HepG2 (cell line): ENCODE measurements at regions not wholly inside any gene's neighbourhood (a gene's known extent, or its start where the extent isn't known, plus 50 kb on each side); places are given as distances from the start of the nearest gene placed in this dataset.

Source experiments
- ARNT2 ChIP-seq: sonication (generic); formaldehyde crosslinking; IDR thresholded peaks from 2 replicates; pipeline ENCODE4 v1.8.0; 2022; ENCODE audit warnings: mild to moderate bottlenecking, low read depth, missing genetic modification reagents, moderate library complexity
- BCL6 ChIP-seq: IDR thresholded peaks from 2 replicates; pipeline ENCODE4 v1.6.1; 2016; ENCODE audit warnings: missing genetic modification reagents, missing compliant biosample characterization
- ETV6 ChIP-seq: sonication (generic); formaldehyde crosslinking; conservative IDR thresholded peaks from 2 replicates; pipeline ENCODE4 v1.4.0; 2020; ENCODE audit warnings: missing genetic modification reagents
- FOSL1 ChIP-seq: sonication (generic); formaldehyde crosslinking; IDR thresholded peaks from 2 replicates; pipeline ENCODE4 v1.9.0; 2021; ENCODE audit warnings: missing genetic modification reagents, borderline replicate concordance
- FOXP1 ChIP-seq, 2 experiments: fragments of 450-650 bp in 1 of 2; IDR thresholded peaks; 2 replicates each; pipeline ENCODE4 v1.6.1; 2017 to 2018; ENCODE audit warnings: antibody characterized with exemption in 1 of 2
- GATAD2A ChIP-seq: IDR thresholded peaks from 2 replicates; pipeline ENCODE4 v1.6.1; 2016
- HNRNPUL1 ChIP-seq: fragments of 200-400 bp; formaldehyde crosslinking; IDR thresholded peaks from 2 replicates; pipeline ENCODE4 v1.6.1; 2017; ENCODE audit warnings: low read depth, mild to moderate bottlenecking, low read length, moderate library complexity
- ISL2 ChIP-seq: sonication (generic); formaldehyde crosslinking; IDR thresholded peaks from 2 replicates; pipeline ENCODE4 v1.5.0; 2020; ENCODE audit warnings: missing genetic modification reagents
- JUND ChIP-seq: sonication (generic); formaldehyde crosslinking; IDR thresholded peaks from 2 replicates; pipeline ENCODE4 v1.8.0; 2022; ENCODE audit warnings: mild to moderate bottlenecking, missing genetic modification reagents
- MATR3 ChIP-seq: sonication (generic); formaldehyde crosslinking; IDR thresholded peaks from 2 replicates; pipeline ENCODE4 v1.4.0; 2020; ENCODE audit warnings: missing genetic modification reagents
- MEF2D ChIP-seq: sonication (generic); formaldehyde crosslinking; IDR thresholded peaks from 2 replicates; pipeline ENCODE4 v1.5.1; 2020; ENCODE audit warnings: mild to moderate bottlenecking, missing genetic modification reagents
- MIXL1 ChIP-seq: IDR thresholded peaks from 2 replicates; pipeline ENCODE4 v1.6.1; 2016
- MLLT10 ChIP-seq: sonication (generic); formaldehyde crosslinking; IDR thresholded peaks from 2 replicates; pipeline ENCODE4 v1.4.0; 2020; ENCODE audit warnings: missing genetic modification reagents
- NCOR1 ChIP-seq: fragments of 200-600 bp; sonication (generic); IDR thresholded peaks from 2 replicates; pipeline ENCODE4 v1.7.0; 2017; ENCODE audit warnings: antibody characterized with exemption, low read length, borderline replicate concordance
- PAF1 ChIP-seq: IDR thresholded peaks from 2 replicates; pipeline ENCODE4 v1.6.1; 2016; ENCODE audit warnings: missing genetic modification reagents, missing compliant biosample characterization
- SAP130 ChIP-seq: IDR thresholded peaks from 2 replicates; pipeline ENCODE4 v1.6.1; 2016; ENCODE audit warnings: low read depth
- SP2 ChIP-seq: sonication (generic); formaldehyde crosslinking; IDR thresholded peaks from 2 replicates; pipeline ENCODE4 v1.5.1; 2020; ENCODE audit warnings: mild to moderate bottlenecking, missing genetic modification reagents
- ZBTB7B ChIP-seq: sonication (generic); formaldehyde crosslinking; IDR thresholded peaks from 2 replicates; pipeline ENCODE4 v1.4.0; 2020; ENCODE audit warnings: missing genetic modification reagents
- ZFP41 ChIP-seq: sonication (generic); formaldehyde crosslinking; IDR thresholded peaks from 2 replicates; pipeline ENCODE4 v1.4.0; 2020; ENCODE audit warnings: mild to moderate bottlenecking, missing genetic modification reagents, borderline replicate concordance
- ZNF30 ChIP-seq: sonication (generic); formaldehyde crosslinking; IDR thresholded peaks from 2 replicates; pipeline ENCODE4 v1.5.0; 2020; ENCODE audit warnings: mild to moderate bottlenecking, missing genetic modification reagents
- ZNF660 ChIP-seq: sonication (generic); formaldehyde crosslinking; IDR thresholded peaks from 2 replicates; pipeline ENCODE4 v1.5.1; 2020; ENCODE audit warnings: mild to moderate bottlenecking, low read depth, missing genetic modification reagents, borderline replicate concordance
- ZNF775 ChIP-seq: sonication (generic); formaldehyde crosslinking; IDR thresholded peaks from 2 replicates; pipeline ENCODE4 v1.4.0; 2020; ENCODE audit warnings: missing genetic modification reagents, mild to moderate bottlenecking, moderate library complexity, borderline replicate concordance
- ZSCAN12 ChIP-seq: sonication (generic); formaldehyde crosslinking; IDR thresholded peaks from 2 replicates; pipeline ENCODE4 v1.9.0; 2021; ENCODE audit warnings: mild to moderate bottlenecking, missing genetic modification reagents
- TF ChIP-seq, protein P1 (sequence below): sonication (generic); formaldehyde crosslinking; IDR thresholded peaks from 2 replicates; pipeline ENCODE4 v1.4.0; 2020; ENCODE audit warnings: missing genetic modification reagents

DNA sequence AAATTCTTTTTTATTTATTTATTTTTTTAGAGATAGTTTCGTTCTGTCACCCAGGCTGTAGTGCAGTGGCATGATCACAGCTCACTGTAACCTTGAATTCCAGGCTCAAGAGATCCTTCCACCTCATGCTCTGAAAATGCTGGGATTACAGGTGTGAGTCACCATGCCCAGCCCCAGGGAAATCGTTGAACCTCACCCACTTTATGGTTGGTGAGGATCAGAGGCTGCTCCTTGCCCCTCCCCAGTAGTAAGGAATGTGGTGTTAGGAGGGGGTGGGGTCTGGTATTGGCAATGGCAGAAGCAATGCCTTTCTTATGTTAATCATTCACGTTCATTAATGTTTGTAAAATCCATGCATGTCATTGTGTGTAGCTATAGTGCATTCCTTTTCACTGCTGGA, 161.9 kb downstream of the SUCLG1 start (continued):
- TF ChIP-seq JUND (CRISPR knock-in tag) (peak; percentile 88), FOXP1 (IDR thresholded peaks at IDR 0.05) (no peak), FOXP1 (CRISPR knock-in tag; IDR thresholded peaks at IDR 0.05) (0 out of 2 replicates have a peak, but pooled peaks have one; percentile 9), ARNT2 (CRISPR knock-in tag) (no peak), MLLT10 (CRISPR knock-in tag) (no peak), SAP130 (CRISPR knock-in tag) (peak; percentile 54; the same call in 1 of the 2 replicates), HNRNPUL1 (no peak), ZNF660 (no peak), ZBTB7B (CRISPR knock-in tag) (no peak), MIXL1 (CRISPR knock-in tag) (no peak), PAF1 (CRISPR knock-in tag) (no peak), NCOR1 (peak; percentile 52; the same call in 1 of the 2 replicates), ZNF30 (no peak), ZFP41 (CRISPR knock-in tag) (no peak), ETV6 (CRISPR knock-in tag) (no peak), GATAD2A (CRISPR knock-in tag) (peak; percentile 75), FOSL1 (CRISPR knock-in tag) (peak; percentile 84; the same call in 1 of the 2 replicates), ISL2 (CRISPR knock-in tag) (peak; percentile 76; the same call in 1 of the 2 replicates), ZSCAN12 (CRISPR knock-in tag) (no peak), MATR3 (CRISPR knock-in tag) (no peak), MEF2D (CRISPR knock-in tag) (0 out of 2 replicates have a peak, but pooled peaks have one; percentile 27), SP2 (CRISPR knock-in tag) (no peak), ZNF775 (CRISPR knock-in tag) (0 out of 2 replicates have a peak, but pooled peaks have one; percentile 0), BCL6 (CRISPR knock-in tag) (no peak)
- TF ChIP-seq, protein P1, sequence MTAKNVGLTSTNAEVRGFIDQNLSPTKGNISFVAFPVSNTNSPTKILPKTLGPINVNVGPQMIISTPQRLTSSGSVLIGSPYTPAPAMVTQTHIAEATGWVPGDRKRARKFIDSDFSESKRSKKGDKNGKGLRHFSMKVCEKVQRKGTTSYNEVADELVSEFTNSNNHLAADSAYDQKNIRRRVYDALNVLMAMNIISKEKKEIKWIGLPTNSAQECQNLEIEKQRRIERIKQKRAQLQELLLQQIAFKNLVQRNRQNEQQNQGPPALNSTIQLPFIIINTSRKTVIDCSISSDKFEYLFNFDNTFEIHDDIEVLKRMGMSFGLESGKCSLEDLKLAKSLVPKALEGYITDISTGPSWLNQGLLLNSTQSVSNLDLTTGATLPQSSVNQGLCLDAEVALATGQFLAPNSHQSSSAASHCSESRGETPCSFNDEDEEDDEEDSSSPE (CRISPR knock-in tag) = no peak
